GM19372 (cell line): ENCODE measurements at regions not wholly inside any gene's neighbourhood (a gene's known extent, or its start where the extent isn't known, plus 50 kb on each side); places are given as distances from the start of the nearest gene placed in this dataset.
A peak's percentile ranks its signal among the peaks of the same experiment; 100 is the strongest.
"Not testable (repeated sequence)": the region's sequence is repeated elsewhere in the genome, so short reads cannot be mapped to it uniquely, and the experiment has no call there.

Experiments used
- ATAC-seq: cut with Tn5 transposase; IDR thresholded peaks from one replicate; pipeline ENCODE4 v1.9.1; 2021; ENCODE audit warnings: mild to moderate bottlenecking, low read depth, moderate library complexity; ENCODE audit not compliant: unreplicated experiment

- ATAC-seq: no peak
Measured at GRCh38 chr1:186775881-186776560, 52.7 kb upstream of the PLA2G4A start.

GRCh38 chr1:186775036-186775435 lies 53.7 kb upstream of the PLA2G4A start:
- no peak for ATAC-seq

- no peak for ATAC-seq
Measured at GRCh38 chr1:186772228-186772627, 56.5 kb upstream of the PLA2G4A start.

GRCh38 chr1:186770421-186770820 lies 58.3 kb upstream of the PLA2G4A start:
- no peak for ATAC-seq

GRCh38 chr1:186768906-186769305 lies 59.8 kb upstream of the PLA2G4A start:
- peak; percentile 73 for ATAC-seq

GRCh38 chr1:186765446-186765845 lies 63.3 kb upstream of the PLA2G4A start:
- no peak for ATAC-seq

GRCh38 chr1:186763107-186763506 lies 65.6 kb upstream of the PLA2G4A start:
- peak; percentile 43 for ATAC-seq

- no peak for ATAC-seq
Measured at GRCh38 chr1:186762653-186763052, 66.1 kb upstream of the PLA2G4A start.

GRCh38 chr1:186761358-186761757 lies 67.4 kb upstream of the PLA2G4A start:
- ATAC-seq: no peak

- ATAC-seq: no peak
Measured at GRCh38 chr1:186760446-186760845, 68.3 kb upstream of the PLA2G4A start.

- ATAC-seq: not testable (repeated sequence)
Measured at GRCh38 chr1:186758896-186759606, 69.7 kb upstream of the PLA2G4A start.

GRCh38 chr1:186757851-186758250 lies 70.9 kb upstream of the PLA2G4A start:
- ATAC-seq: no peak

GRCh38 chr1:186754542-186755145 lies 74.1 kb upstream of the PLA2G4A start:
- no peak for ATAC-seq

GRCh38 chr1:186753241-186753640 lies 73.0 kb upstream of the PTGS2 start:
- ATAC-seq: no peak

GRCh38 chr1:186750257-186750656 lies 70.0 kb upstream of the PTGS2 start:
- ATAC-seq: no peak

- ATAC-seq: no peak
Measured at GRCh38 chr1:186749820-186750219, 69.6 kb upstream of the PTGS2 start.

- ATAC-seq: no peak
Measured at GRCh38 chr1:186747661-186748060, 67.4 kb upstream of the PTGS2 start.

- no peak for ATAC-seq
Measured at GRCh38 chr1:186745531-186746146, 65.4 kb upstream of the PTGS2 start.

GRCh38 chr1:186741640-186742039 lies 61.4 kb upstream of the PTGS2 start:
- no peak for ATAC-seq

GRCh38 chr1:186740324-186740723 lies 60.1 kb upstream of the PTGS2 start:
- peak; percentile 50 for ATAC-seq

GRCh38 chr1:186739515-186739914 lies 59.3 kb upstream of the PTGS2 start:
- no peak for ATAC-seq
